Astrocyte of the cerebellum (primary cell): ENCODE measurements at regions not wholly inside any gene's neighbourhood (a gene's known extent, or its start where the extent isn't known, plus 50 kb on each side); places are given as distances from the start of the nearest gene placed in this dataset.
"Not testable (repeated sequence)": the region's sequence is repeated elsewhere in the genome, so short reads cannot be mapped to it uniquely, and the experiment has no call there.

ENCODE experiments used
- DNase-seq: peaks from one replicate; pipeline ENCODE4 v3.0.0-alpha.2; 2011; ENCODE audit warnings: low read depth
- H3K4me3 ChIP-seq: 2 replicates; pipeline ENCODE4 v1.5.1; 2011; ENCODE audit warnings: mild to moderate bottlenecking, low read depth, low read length, moderate library complexity
- CTCF ChIP-seq: IDR thresholded peaks from 2 replicates; pipeline ENCODE4 v1.5.1; 2012; ENCODE audit warnings: low read length, low read depth, moderate library complexity, mild to moderate bottlenecking; ENCODE audit errors: missing control alignments
- in situ Hi-C: cut with HindIII; loops from 2 replicates; pipeline ENCODE4 v1.10.0; 2017; ENCODE audit warnings: low sequenced_read_pairs

GRCh38 chr12:40446385-40446784, 221.6 kb downstream of the LRRK2 start:
- no peak for DNase-seq
- H3K4me3 ChIP-seq = no peak overlapping the region
- peak; percentile 44 for TF ChIP-seq CTCF
- in situ Hi-C loops = no loop called here

GRCh38 chr12:40448523-40448922, 223.7 kb downstream of the LRRK2 start:
- in situ Hi-C loops, H3K4me3 ChIP-seq, DNase-seq: not testable (repeated sequence)

GRCh38 chr12:40451661-40452060, 226.9 kb downstream of the LRRK2 start:
- no peak for TF ChIP-seq CTCF

GRCh38 chr12:40464121-40464520, 228.1 kb upstream of the CNTN1 start:
- in situ Hi-C loops = no loop called here
- no peak for DNase-seq
- TF ChIP-seq CTCF = no peak
- no peak overlapping the region for H3K4me3 ChIP-seq

More at GRCh38 chr12:40451661-40452060, 226.9 kb downstream of the LRRK2 start:
- no peak for DNase-seq
- H3K4me3 ChIP-seq = no peak overlapping the region
- in situ Hi-C loops = no loop called here

GRCh38 chr12:40469736-40470135, 222.5 kb upstream of the CNTN1 start:
- TF ChIP-seq CTCF = no peak
- no peak overlapping the region for H3K4me3 ChIP-seq
- in situ Hi-C loops = no loop called here
- no peak for DNase-seq

- in situ Hi-C loops = no loop called here
- no peak for TF ChIP-seq CTCF
- no peak overlapping the region for H3K4me3 ChIP-seq
- no peak for DNase-seq
Measured at GRCh38 chr12:40473962-40474361, 218.3 kb upstream of the CNTN1 start.

- no peak overlapping the region for H3K4me3 ChIP-seq
- no peak for TF ChIP-seq CTCF
- DNase-seq = no peak
- in situ Hi-C loops = no loop called here
Measured at GRCh38 chr12:40474630-40475029, 217.6 kb upstream of the CNTN1 start.
